ENCODE measurements at regions not wholly inside any gene's neighbourhood (a gene's known extent, or its start where the extent isn't known, plus 50 kb on each side); places are given as distances from the start of the nearest gene placed in this dataset.

DNA sequence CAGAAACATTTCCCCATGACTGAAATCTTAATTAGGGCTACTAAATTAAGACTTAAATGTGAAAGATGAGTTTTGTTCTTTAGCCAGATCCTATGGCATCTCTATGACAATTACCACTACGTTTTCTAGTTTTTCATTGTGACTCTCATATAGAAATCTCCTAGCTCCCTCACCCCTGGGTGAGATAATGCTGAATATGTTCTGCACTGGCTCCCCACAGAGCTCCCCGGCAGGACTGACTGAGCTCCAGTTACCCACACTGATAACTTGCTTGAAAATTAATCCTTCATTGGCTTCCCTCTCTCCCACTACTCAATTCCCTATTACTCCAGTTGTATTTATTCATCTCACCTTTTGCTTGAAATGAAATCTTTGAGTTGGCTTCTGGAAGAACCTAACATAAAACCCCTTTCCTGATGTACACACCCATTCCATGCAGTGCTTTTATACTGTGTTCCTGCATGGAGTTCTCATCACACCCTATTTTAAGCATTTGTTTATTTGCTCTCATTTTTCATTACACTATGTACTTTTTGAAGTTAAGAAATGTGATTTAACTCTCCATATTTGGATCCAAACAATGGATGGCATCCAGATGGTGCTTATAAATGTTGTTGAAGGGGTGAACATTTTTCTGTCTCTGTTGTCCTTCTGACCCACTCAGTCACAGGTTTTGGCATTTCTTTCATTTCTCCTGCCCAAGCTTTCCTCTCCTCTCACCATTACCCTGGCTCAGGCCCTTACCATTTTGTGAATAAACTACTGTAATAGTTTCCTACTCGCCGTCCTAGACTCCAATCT is 623.4 kb downstream of the SPRY1 start:
- TF ChIP-seq POLR2A (IDR thresholded peaks at IDR 0.05; ENCODE audit: low read length), result no peak
- TF ChIP-seq GATA1 (IDR thresholded peaks at IDR 0.05; ENCODE audit: low read depth, low read length), result no peak

All from erythroblast (primary cell).